Heart right ventricle (tissue), 16 donors: ENCODE measurements at regions not wholly inside any gene's neighbourhood (a gene's known extent, or its start where the extent isn't known, plus 50 kb on each side); places are given as distances from the start of the nearest gene placed in this dataset.

Source experiments
- ATAC-seq, 8 donors: fragments of 200-7000 bp; cut with Tn5 transposase; one replicate each; pipeline ENCODE4 v1.9.1; 2020; ENCODE audit warnings: mild to moderate bottlenecking in 8 of 8, moderate library complexity in 8 of 8, moderate number of reproducible peaks in 1 of 8
- DNase-seq, 2 donors: peaks; one replicate each; pipeline ENCODE4 v3.0.0-alpha.2; 2020
- H3K27ac ChIP-seq, 10 donors: fragments of 200-600 bp; sonication (generic) in 2 of 10; one replicate each; pipeline versions ENCODE4 v1.5.0 to v1.8.0; 2020 to 2022; ENCODE audit warnings: mild to moderate bottlenecking in 3 of 10
- H3K27me3 ChIP-seq, 7 donors: fragments of 200-600 bp; one replicate each; pipeline ENCODE4 v1.8.0; 2021 to 2022; ENCODE audit warnings: mild to moderate bottlenecking in 2 of 7
- H3K36me3 ChIP-seq, 9 donors: fragments of 200-600 bp; sonication (generic) in 1 of 9; one replicate each; pipeline versions ENCODE4 v1.5.0 to v1.8.0; 2020 to 2022; ENCODE audit warnings: mild to moderate bottlenecking in 2 of 9
- H3K4me1 ChIP-seq, 9 donors: fragments of 200-600 bp; sonication (generic) in 1 of 9; one replicate each; pipeline versions ENCODE4 v1.5.0 to v1.8.0; 2020 to 2022; ENCODE audit warnings: mild to moderate bottlenecking in 4 of 9
- H3K4me3 ChIP-seq, 10 donors: fragments of 200-600 bp; sonication (generic) in 2 of 10; one replicate each; pipeline versions ENCODE4 v1.5.0 to v1.8.0; 2020 to 2022; ENCODE audit warnings: mild to moderate bottlenecking in 7 of 10, moderate library complexity in 2 of 10
- H3K9me3 ChIP-seq, 11 donors: fragments of 200-600 bp in 10 of 11; sonication (generic) in 2 of 11; one replicate each; pipeline versions ENCODE4 v1.5.0 to v1.8.0; 2013 to 2022; ENCODE audit warnings: mild to moderate bottlenecking in 2 of 11, control low read depth in 1 of 11, moderate library complexity in 1 of 11
- WGBS, 2 donors: extraction: QIAGEN DNeasy Blood & Tissue Kit; methylation state at CpG; one replicate each; pipeline ENCODE4 v1.1.7; 2013; ENCODE audit warnings: inconsistent platforms in 1 of 2; 5-methylcytosine and 5-hydroxymethylcytosine counted together
- intact Hi-C, 10 donors: fragments of 100-400 bp; cut with DNase I; formaldehyde crosslinking; loops; one replicate each; pipeline versions ENCODE4 v1.11.1 to v1.14.2; 2022
- TF ChIP-seq, protein P1 (sequence below), 9 donors: fragments of 200-600 bp; sonication (generic) in 2 of 9; IDR thresholded peaks; one replicate each; pipeline versions ENCODE4 v1.5.0 to v1.8.0; 2021 to 2022; ENCODE audit warnings: antibody characterized with exemption in 9 of 9, mild to moderate bottlenecking in 5 of 9, moderate library complexity in 1 of 9
- donor health status: Arrhythmogenic right ventricular cardiomyopathy.
- donor health status: ischemic (EF 13 %, LVEDD 7.1; RV severe dilation, severe dysfunction).
- donor health status: healthy with polysubstance abuse.
- donor health status: DM: no; HTN: yes; CAD: no.
- donor health status: DM: no; HTN: no; CAD: no.
- donor health status: ischemic (EF 25% LVEDD 6.9; RV normal size, moderate dysfunction).
- donor health status: ischemic (EF 25% LVEDD 5.7; RV mildly dilated, moderate dysfunction).
- donor health status: healthy.
- donor health status: DM: yes; HTN: yes; CAD: no.
- donor health status: Ischemic cardiomyopathy.
- donor health status: ischemic (EF 35%, LVEDD 5.7; RV mildly dilated, moderate dysfunction).
- donor health status: nonischemic (EF 11% LVEDD 7.7; RV severe dilation, severe dysfunction).
- donor health status: DM: yes; HTN: yes; CAD: no.
- donor health status: PGD.
- donor health status: ischemic (EF 29% LVEDD 5.4; RV normal size, mild dysfunction).
- donor health status: nonischemic (EF 23%, LVEDD 6.1; RV moderate dilation, normal function).

DNA sequence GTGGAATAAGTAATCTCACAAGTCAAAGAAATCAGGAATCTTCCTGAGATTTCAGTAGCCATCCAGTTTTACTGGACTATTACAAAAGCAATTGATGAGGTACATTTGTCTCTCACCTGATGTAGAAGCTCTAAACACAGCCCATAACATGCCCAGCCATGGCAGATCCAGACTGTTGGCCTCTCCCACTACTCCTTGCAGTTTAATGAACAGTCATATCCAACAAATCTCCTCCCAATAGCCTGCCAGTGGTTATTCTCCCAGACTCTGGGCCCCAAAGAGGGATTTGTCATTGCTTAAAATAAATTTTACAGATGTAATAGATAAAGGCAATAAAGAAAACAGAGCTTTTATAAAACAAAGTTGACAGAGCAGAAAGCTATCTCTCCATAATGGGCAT, 80.8 kb downstream of the ZNF608 start:
- TF ChIP-seq, protein P1, sequence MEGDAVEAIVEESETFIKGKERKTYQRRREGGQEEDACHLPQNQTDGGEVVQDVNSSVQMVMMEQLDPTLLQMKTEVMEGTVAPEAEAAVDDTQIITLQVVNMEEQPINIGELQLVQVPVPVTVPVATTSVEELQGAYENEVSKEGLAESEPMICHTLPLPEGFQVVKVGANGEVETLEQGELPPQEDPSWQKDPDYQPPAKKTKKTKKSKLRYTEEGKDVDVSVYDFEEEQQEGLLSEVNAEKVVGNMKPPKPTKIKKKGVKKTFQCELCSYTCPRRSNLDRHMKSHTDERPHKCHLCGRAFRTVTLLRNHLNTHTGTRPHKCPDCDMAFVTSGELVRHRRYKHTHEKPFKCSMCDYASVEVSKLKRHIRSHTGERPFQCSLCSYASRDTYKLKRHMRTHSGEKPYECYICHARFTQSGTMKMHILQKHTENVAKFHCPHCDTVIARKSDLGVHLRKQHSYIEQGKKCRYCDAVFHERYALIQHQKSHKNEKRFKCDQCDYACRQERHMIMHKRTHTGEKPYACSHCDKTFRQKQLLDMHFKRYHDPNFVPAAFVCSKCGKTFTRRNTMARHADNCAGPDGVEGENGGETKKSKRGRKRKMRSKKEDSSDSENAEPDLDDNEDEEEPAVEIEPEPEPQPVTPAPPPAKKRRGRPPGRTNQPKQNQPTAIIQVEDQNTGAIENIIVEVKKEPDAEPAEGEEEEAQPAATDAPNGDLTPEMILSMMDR (IDR thresholded peaks at IDR 0.05): no peak
- intact Hi-C loops: no loop called here
- no peak overlapping the region for H3K4me3 ChIP-seq
- peaks cover 0 to 96% (median 66%) of the 10 kb centered on the region in 9 donors for H3K4me1 ChIP-seq
- peaks cover 0 to 30% (median 0%) of the 10 kb centered on the region in 7 donors for H3K27me3 ChIP-seq
- H3K9me3 ChIP-seq: no peaks in the 10 kb centered on the region
- no peaks in the 10 kb centered on the region for H3K36me3 ChIP-seq
- H3K27ac ChIP-seq: no peak overlapping the region
- DNase-seq (no peak), ATAC-seq (no peak)

- WGBS, 2 donors: 78 to 87% methylated on average over 2 of the region's 2 CpGs
- ATAC-seq: no peak
- Histone ChIP-seq H3K27me3 (peaks cover 0 to 36% (median 0%) of the 10 kb centered on the region in 7 donors), H3K4me1 (peaks cover 0 to 96% (median 66%) of the 10 kb centered on the region in 9 donors), H3K4me3 (no peak overlapping the region), H3K9me3 (no peaks in the 10 kb centered on the region), H3K36me3 (no peaks in the 10 kb centered on the region), H3K27ac (no peak overlapping the region)
- intact Hi-C loops: no loop called here
- DNase-seq: no peak
- TF ChIP-seq, protein P1 (IDR thresholded peaks at IDR 0.05): no peak
These were observed 81.4 kb downstream of the ZNF608 start for GRCh38 chr5:124665035-124665434.

DNA sequence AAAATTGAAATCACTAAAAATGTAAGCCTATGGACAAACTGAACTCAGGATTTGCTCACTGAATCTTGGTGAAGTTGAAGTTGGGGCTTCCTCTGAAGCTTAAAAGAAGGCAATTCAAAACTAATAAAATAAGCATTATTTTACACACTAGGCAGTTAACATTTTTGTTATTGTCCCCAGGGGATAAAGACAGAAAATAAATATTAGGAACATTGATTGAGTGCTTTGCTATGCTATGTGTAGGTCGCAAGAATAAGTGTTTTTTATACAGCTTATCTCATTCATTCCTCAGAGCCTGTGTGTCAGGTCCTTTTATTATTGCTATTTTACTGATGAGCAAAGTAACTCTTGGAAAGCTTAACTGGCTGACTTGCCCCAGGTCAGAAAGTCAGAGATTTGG, 82.2 kb downstream of the ZNF608 start:
- Histone ChIP-seq H3K9me3 (no peaks in the 10 kb centered on the region), H3K4me1 (peaks cover 0 to 96% (median 67%) of the 10 kb centered on the region in 9 donors), H3K36me3 (no peaks in the 10 kb centered on the region), H3K4me3 (no peak overlapping the region), H3K27me3 (peaks cover 0 to 39% (median 0%) of the 10 kb centered on the region in 7 donors), H3K27ac (no peak overlapping the region)
- no peak for DNase-seq
- intact Hi-C loops: no loop called here
- WGBS, 2 donors: 63 to 69% methylated on average over 1 of the region's 1 CpG
- ATAC-seq: no peak
- TF ChIP-seq, protein P1 (IDR thresholded peaks at IDR 0.05): no peak

DNA sequence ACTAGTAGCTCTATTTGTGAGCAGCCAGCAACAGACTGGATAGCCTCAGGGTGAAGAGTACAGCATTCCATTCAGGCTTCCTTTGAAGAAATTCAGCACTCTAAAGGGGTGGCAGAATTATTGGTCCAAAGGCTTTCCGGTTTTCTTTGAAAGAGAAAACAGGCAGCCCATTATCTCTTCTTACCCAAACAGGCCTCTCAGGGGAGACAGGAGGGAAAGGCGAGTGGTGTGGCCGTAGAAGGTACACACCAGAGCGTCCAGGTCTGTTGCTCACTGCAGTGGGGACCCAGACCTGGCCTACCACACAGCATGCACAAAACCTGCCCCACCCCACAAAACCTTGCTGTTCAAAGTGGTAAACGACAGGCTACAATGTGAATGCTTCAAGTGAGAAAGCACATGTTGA, 83.3 kb downstream of the ZNF608 start:
- Histone ChIP-seq H3K4me3 (no peak overlapping the region), H3K9me3 (no peaks in the 10 kb centered on the region), H3K4me1 (peaks cover 0 to 94% (median 73%) of the 10 kb centered on the region in 9 donors), H3K27ac (peak overlapping the region in 3 of 10 donors; percentile 33 to 54 (median 44)), H3K36me3 (no peaks in the 10 kb centered on the region), H3K27me3 (peaks cover 0 to 47% (median 0%) of the 10 kb centered on the region in 7 donors)
- WGBS, 2 donors: 68 to 74% methylated on average over 5 of the region's 5 CpGs
- ATAC-seq (peak in 2 of 8 donors; percentile 18 to 21), DNase-seq (no peak)
- intact Hi-C loops: no loop called here
- TF ChIP-seq, protein P1 (IDR thresholded peaks at IDR 0.05): no peak
